ENCODE measurements at regions not wholly inside any gene's neighbourhood (a gene's known extent, or its start where the extent isn't known, plus 50 kb on each side); places are given as distances from the start of the nearest gene placed in this dataset.
"Not testable (repeated sequence)": the region's sequence is repeated elsewhere in the genome, so short reads cannot be mapped to it uniquely, and the experiment has no call there.

DNA sequence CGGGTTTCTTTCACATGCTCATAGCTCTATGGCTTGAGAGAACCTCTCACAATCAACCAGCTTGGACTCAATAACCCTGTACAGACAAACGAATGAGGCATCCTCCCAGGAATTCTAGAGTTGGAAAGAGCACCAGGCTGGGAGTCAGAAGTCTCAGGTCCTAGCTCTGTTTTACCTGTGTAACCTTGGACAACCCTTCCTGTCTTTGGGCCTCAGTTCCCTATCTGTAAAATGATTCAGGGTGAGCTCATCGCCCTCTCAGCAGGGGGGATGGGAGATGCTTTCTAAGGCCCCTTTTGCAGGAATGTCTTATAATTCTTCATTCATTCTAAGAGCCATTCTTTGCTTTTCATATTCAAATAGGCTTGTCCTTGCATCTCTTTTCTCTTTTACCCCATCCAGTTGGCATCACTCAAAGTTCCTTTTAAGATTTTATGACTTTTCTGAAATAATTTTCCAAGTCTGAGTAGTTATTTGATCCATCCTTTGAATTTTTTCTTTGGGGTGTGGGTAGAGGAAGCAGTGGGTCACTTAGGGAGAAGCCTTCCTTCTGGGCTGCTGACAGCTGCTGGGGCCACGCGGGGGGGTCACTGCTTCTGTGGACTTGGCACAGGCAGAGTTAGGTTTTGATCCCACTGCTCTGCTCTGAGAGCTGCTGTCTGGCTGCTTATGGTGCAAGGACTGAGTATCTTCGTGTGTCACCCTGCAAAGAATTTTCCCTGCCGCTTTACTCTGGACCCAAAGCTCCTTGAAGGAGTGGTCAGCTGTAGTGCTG is 102.7 kb downstream of the UTP18 start:
- Histone ChIP-seq H3K4me2 (ENCODE audit: low read length) (no peak overlapping the region), H3K9ac (ENCODE audit: low read length) (no peak overlapping the region), H3K36me3 (ENCODE audit: control insufficient read depth in 1 of 2, insufficient read depth in 2 of 2, low read length in 2 of 2) (no peaks in the 10 kb centered on the region), H3K79me2 (ENCODE audit: control insufficient read depth, insufficient read depth, low read length, poor library complexity) (no peaks in the 10 kb centered on the region), H3K4ac (ENCODE audit: low read depth, low read length) (no peak overlapping the region), H4K91ac (ENCODE audit: low read depth, low read length) (no peak overlapping the region), H3K79me1 (ENCODE audit: low read length) (no peaks in the 10 kb centered on the region), H3K9me3 (ENCODE audit: insufficient read depth, low read depth, low read length) (no peaks in the 10 kb centered on the region), H3K14ac (ENCODE audit: low read length) (no peak overlapping the region), H3K4me3 (ENCODE audit: low read depth, low read length) (no peak overlapping the region), H3K27me3 (ENCODE audit: insufficient read depth, low read length) (no peaks in the 10 kb centered on the region), H2BK120ac (ENCODE audit: insufficient read depth, low read length, poor library complexity) (no peak overlapping the region), H2AFZ (ENCODE audit: insufficient read depth, low read length, poor library complexity) (no peak overlapping the region), H3K4me1 (ENCODE audit: control insufficient read depth in 1 of 2, insufficient read depth in 2 of 2, low read length in 2 of 2) (no peaks in the 10 kb centered on the region), H2BK12ac (ENCODE audit: low read length) (no peak overlapping the region), H2AK5ac (ENCODE audit: low read length) (no peak overlapping the region), H2BK5ac (ENCODE audit: low read depth, low read length, poor library complexity) (no peak overlapping the region), H4K12ac (ENCODE audit: low read depth, low read length) (no peak overlapping the region), H3K18ac (ENCODE audit: low read length) (no peak overlapping the region), H3K23ac (ENCODE audit: low read length) (no peak overlapping the region), H3K27ac (ENCODE audit: low read depth, low read length) (no peak overlapping the region), H4K8ac (ENCODE audit: low read depth, low read length) (no peak overlapping the region)
- DNase-seq = no peak
- no CpG with 5 or more reads among the region's 7 CpGs for WGBS (ENCODE audit: extremely low coverage, insufficient coverage, insufficient read length)

DNA sequence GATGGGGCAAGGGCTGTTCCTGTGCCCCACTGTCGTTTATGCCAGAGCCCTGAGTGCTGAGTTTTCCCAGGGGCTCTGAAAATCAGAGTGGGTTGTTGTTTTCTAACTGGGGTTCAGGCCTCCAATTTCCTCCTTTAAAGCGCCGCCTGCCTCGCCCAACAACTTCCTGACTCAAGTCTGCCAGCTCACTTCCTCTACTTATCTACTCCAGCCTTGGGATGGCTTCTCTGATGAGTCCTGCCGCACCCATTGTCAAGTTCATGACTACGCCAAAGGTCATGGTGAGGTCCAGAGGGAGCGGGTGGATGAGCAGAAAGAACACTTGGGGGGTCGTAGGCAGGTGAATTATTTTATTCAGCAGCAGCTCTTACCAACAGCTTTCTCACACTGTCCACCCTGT is 104.7 kb downstream of the UTP18 start:
- H3K4ac ChIP-seq (ENCODE audit: low read depth, low read length) = no peak overlapping the region
- H3K79me2 ChIP-seq (ENCODE audit: control insufficient read depth, insufficient read depth, low read length, poor library complexity) = no peaks in the 10 kb centered on the region
- no peak overlapping the region for H3K23ac ChIP-seq (ENCODE audit: low read length)
- no peak overlapping the region for H4K12ac ChIP-seq (ENCODE audit: low read depth, low read length)
- no peak overlapping the region for H2BK12ac ChIP-seq (ENCODE audit: low read length)
- H2BK5ac ChIP-seq (ENCODE audit: low read depth, low read length, poor library complexity) = no peak overlapping the region
- H2BK120ac ChIP-seq (ENCODE audit: insufficient read depth, low read length, poor library complexity) = no peak overlapping the region
- no peaks in the 10 kb centered on the region for H3K9me3 ChIP-seq (ENCODE audit: insufficient read depth, low read depth, low read length)
- H3K27ac ChIP-seq (ENCODE audit: low read depth, low read length) = no peak overlapping the region
- peaks cover 0 to 2% of the 10 kb centered on the region in 2 experiments for H3K4me1 ChIP-seq (ENCODE audit: control insufficient read depth in 1 of 2, insufficient read depth in 2 of 2, low read length in 2 of 2)
- H3K79me1 ChIP-seq (ENCODE audit: low read length) = no peaks in the 10 kb centered on the region
- no peak overlapping the region for H3K4me3 ChIP-seq (ENCODE audit: low read depth, low read length)
- no peaks in the 10 kb centered on the region for H3K27me3 ChIP-seq (ENCODE audit: insufficient read depth, low read length)
- H3K9ac ChIP-seq (ENCODE audit: low read length) = no peak overlapping the region
- H2AFZ ChIP-seq (ENCODE audit: insufficient read depth, low read length, poor library complexity) = no peak overlapping the region
- H3K14ac ChIP-seq (ENCODE audit: low read length) = no peak overlapping the region
- no CpG with 5 or more reads among the region's 8 CpGs for WGBS (ENCODE audit: extremely low coverage, insufficient coverage, insufficient read length)
- no peak for DNase-seq
- H3K18ac ChIP-seq (ENCODE audit: low read length) = no peak overlapping the region
- no peak overlapping the region for H4K91ac ChIP-seq (ENCODE audit: low read depth, low read length)
- no peak overlapping the region for H3K4me2 ChIP-seq (ENCODE audit: low read length)
- H4K8ac ChIP-seq (ENCODE audit: low read depth, low read length) = no peak overlapping the region
- H3K36me3 ChIP-seq (ENCODE audit: control insufficient read depth in 1 of 2, insufficient read depth in 2 of 2, low read length in 2 of 2) = no peaks in the 10 kb centered on the region
- H2AK5ac ChIP-seq (ENCODE audit: low read length) = no peak overlapping the region

DNA sequence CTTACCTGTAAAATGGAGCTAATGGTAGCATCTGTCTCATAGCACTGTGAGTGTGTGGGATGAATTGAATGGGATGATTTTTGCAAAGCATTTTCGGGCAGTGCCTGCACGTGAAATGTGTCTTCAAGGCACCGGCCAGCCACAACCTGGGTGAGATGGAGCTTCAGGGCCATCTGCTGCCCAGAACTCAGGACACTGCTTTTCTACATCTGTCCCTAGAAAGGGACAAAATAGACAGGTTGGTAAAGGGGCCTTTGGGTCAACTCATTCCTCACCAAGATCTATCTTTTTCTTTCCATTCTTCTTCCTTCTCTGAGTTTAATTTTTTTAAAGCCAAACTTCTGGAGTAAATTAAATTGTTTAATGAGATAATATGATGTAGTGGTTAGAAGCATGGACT is 106.5 kb downstream of the UTP18 start:
- H3K4ac ChIP-seq (ENCODE audit: low read depth, low read length) = no peak overlapping the region
- H3K23ac ChIP-seq (ENCODE audit: low read length) = no peak overlapping the region
- H3K79me2 ChIP-seq (ENCODE audit: control insufficient read depth, insufficient read depth, low read length, poor library complexity) = no peaks in the 10 kb centered on the region
- no peak overlapping the region for H4K8ac ChIP-seq (ENCODE audit: low read depth, low read length)
- no peaks in the 10 kb centered on the region for H3K36me3 ChIP-seq (ENCODE audit: control insufficient read depth in 1 of 2, insufficient read depth in 2 of 2, low read length in 2 of 2)
- DNase-seq = no peak
- no CpG with 5 or more reads among the region's 3 CpGs for WGBS (ENCODE audit: extremely low coverage, insufficient coverage, insufficient read length)
- no peak overlapping the region for H3K14ac ChIP-seq (ENCODE audit: low read length)
- H3K79me1 ChIP-seq (ENCODE audit: low read length) = no peaks in the 10 kb centered on the region
- no peak overlapping the region for H3K18ac ChIP-seq (ENCODE audit: low read length)
- H2AK5ac ChIP-seq (ENCODE audit: low read length) = no peak overlapping the region
- H2BK120ac ChIP-seq (ENCODE audit: insufficient read depth, low read length, poor library complexity) = no peak overlapping the region
- H3K27me3 ChIP-seq (ENCODE audit: insufficient read depth, low read length) = no peaks in the 10 kb centered on the region
- no peak overlapping the region for H4K12ac ChIP-seq (ENCODE audit: low read depth, low read length)
- H3K9me3 ChIP-seq (ENCODE audit: insufficient read depth, low read depth, low read length) = no peaks in the 10 kb centered on the region
- H2BK12ac ChIP-seq (ENCODE audit: low read length) = no peak overlapping the region
- H3K4me1 ChIP-seq (ENCODE audit: control insufficient read depth in 1 of 2, insufficient read depth in 2 of 2, low read length in 2 of 2) = peaks cover 2% of the 10 kb centered on the region in 2 experiments
- no peak overlapping the region for H3K9ac ChIP-seq (ENCODE audit: low read length)
- H3K27ac ChIP-seq (ENCODE audit: low read depth, low read length) = no peak overlapping the region
- H3K4me2 ChIP-seq (ENCODE audit: low read length) = no peak overlapping the region
- H2BK5ac ChIP-seq (ENCODE audit: low read depth, low read length, poor library complexity) = no peak overlapping the region
- H4K91ac ChIP-seq (ENCODE audit: low read depth, low read length) = no peak overlapping the region
- no peak overlapping the region for H3K4me3 ChIP-seq (ENCODE audit: low read depth, low read length)
- H2AFZ ChIP-seq (ENCODE audit: insufficient read depth, low read length, poor library complexity) = no peak overlapping the region

DNA sequence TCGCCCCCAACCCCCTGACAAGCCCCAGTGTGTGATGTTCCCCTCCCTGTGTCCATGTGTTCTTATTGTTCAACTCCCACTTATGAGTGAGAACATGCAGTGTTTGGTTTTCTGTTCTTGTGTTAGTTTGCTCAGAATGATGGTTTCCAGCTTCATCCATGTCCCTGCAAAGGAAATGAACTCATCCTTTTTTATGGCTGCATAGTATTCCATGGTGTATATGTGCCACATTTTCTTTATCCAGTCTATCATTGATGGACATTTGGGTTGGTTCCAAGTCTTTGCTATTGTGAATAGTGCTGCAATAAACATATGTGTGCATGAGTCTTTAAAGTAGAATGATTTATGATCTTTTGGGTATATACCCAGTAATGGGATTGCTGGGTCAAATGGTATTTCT is 107.5 kb downstream of the UTP18 start:
- not testable (repeated sequence) for H2AFZ ChIP-seq (ENCODE audit: insufficient read depth, low read length, poor library complexity); H4K91ac ChIP-seq (ENCODE audit: low read depth, low read length); H3K9ac ChIP-seq (ENCODE audit: low read length); H3K27me3 ChIP-seq (ENCODE audit: insufficient read depth, low read length); H4K8ac ChIP-seq (ENCODE audit: low read depth, low read length); DNase-seq; H2BK120ac ChIP-seq (ENCODE audit: insufficient read depth, low read length, poor library complexity); H3K27ac ChIP-seq (ENCODE audit: low read depth, low read length); H4K12ac ChIP-seq (ENCODE audit: low read depth, low read length); H3K36me3 ChIP-seq (ENCODE audit: control insufficient read depth in 1 of 2, insufficient read depth in 2 of 2, low read length in 2 of 2); H2BK5ac ChIP-seq (ENCODE audit: low read depth, low read length, poor library complexity); H3K4ac ChIP-seq (ENCODE audit: low read depth, low read length); H3K23ac ChIP-seq (ENCODE audit: low read length); H3K4me3 ChIP-seq (ENCODE audit: low read depth, low read length); H3K14ac ChIP-seq (ENCODE audit: low read length); H2BK12ac ChIP-seq (ENCODE audit: low read length); H3K79me1 ChIP-seq (ENCODE audit: low read length); H3K79me2 ChIP-seq (ENCODE audit: control insufficient read depth, insufficient read depth, low read length, poor library complexity); H3K4me1 ChIP-seq (ENCODE audit: control insufficient read depth in 1 of 2, insufficient read depth in 2 of 2, low read length in 2 of 2); H3K9me3 ChIP-seq (ENCODE audit: insufficient read depth, low read depth, low read length); H3K18ac ChIP-seq (ENCODE audit: low read length); H3K4me2 ChIP-seq (ENCODE audit: low read length); H2AK5ac ChIP-seq (ENCODE audit: low read length)
- no CpG with 5 or more reads among the region's 1 CpG for WGBS (ENCODE audit: extremely low coverage, insufficient coverage, insufficient read length)

All from trophoblast cell (in vitro differentiated cells and primary cell).